DOHH2 (cell line): ENCODE measurements at regions not wholly inside any gene's neighbourhood (a gene's known extent, or its start where the extent isn't known, plus 50 kb on each side); places are given as distances from the start of the nearest gene placed in this dataset.

Experiments
- CTCF ChIP-seq: fragments of 200-600 bp; sonication (generic); IDR thresholded peaks from one replicate; pipeline ENCODE4 v1.5.1; 2014; ENCODE audit warnings: antibody characterized with exemption, mild to moderate bottlenecking, low read depth, low read length; ENCODE audit not compliant: poor library complexity, severe bottlenecking
- EZH2phosphoT487 ChIP-seq: fragments of 200-600 bp; sonication (generic); IDR thresholded peaks from 2 replicates; pipeline ENCODE4 v1.6.1; 2017; ENCODE audit warnings: borderline replicate concordance, mild to moderate bottlenecking, antibody characterized with exemption, low read length, moderate library complexity, mixed read lengths

- TF ChIP-seq CTCF = no peak
- TF ChIP-seq EZH2phosphoT487 = no peak
These were observed 156.7 kb upstream of the FAM241A start for GRCh38 chr4:111988514-111988913.
